HG03558 (cell line): ENCODE measurements at regions not wholly inside any gene's neighbourhood (a gene's known extent, or its start where the extent isn't known, plus 50 kb on each side); places are given as distances from the start of the nearest gene placed in this dataset.
"Not testable (repeated sequence)": the region's sequence is repeated elsewhere in the genome, so short reads cannot be mapped to it uniquely, and the experiment has no call there.

Source experiments
- ATAC-seq: cut with Tn5 transposase; IDR thresholded peaks from one replicate; pipeline ENCODE4 v1.9.1; 2021; ENCODE audit warnings: moderate number of reproducible peaks; ENCODE audit not compliant: unreplicated experiment; ENCODE audit errors: extremely low read depth

DNA sequence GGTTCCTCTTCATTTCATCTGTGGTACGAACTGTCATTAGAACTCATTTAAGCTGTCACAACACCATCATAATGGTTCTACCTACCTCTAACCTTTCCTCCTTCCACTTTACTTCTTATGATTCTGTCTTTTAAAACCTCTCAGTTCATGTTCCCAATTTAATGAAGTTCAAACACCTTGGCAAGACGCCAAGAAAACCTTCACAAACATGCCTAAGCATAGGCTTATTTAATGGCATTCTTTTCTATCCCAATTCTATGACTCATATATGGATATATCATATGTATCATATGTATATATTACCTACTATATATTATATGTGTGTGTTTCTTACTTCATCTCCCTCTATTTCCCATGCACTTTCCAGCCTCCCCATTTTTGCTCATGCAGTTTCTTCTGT, 283.4 kb upstream of the TBX18 start:
- no peak for ATAC-seq

DNA sequence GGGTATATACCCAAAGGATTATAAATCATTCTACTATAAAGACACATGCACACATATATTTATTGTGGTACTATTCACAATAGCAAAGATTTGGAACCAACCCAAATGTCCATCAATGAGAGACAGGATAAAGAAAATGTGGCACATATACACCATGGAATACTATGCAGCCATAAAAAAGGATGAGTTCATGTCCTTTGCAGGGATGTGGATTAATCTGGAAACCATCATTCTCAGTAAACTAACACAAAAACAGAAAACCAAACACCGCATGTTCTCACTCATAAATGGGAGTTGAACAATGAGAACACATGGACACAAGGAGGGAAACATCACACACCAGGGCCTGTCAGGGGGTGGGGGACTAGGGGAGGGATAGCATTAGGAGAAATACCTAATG, 281.4 kb upstream of the TBX18 start:
- ATAC-seq = not testable (repeated sequence)

DNA sequence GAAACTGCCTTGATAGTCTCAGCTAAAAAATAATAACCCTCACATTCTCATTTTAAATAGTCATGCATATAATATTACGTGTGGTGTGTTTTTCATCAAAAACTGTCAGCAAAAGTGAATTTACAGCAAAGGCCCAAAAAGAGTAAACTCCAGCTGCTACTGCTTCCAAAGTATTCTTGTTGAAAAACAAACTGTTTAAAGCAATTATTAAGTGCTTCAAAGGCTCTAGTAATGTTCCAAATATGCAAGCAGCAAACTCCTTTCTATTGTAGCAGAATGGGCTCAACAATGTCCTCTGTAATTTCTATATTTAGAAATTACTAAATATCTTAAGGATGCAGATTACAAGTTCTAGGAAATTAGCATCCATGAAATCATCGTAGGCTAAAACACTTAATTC, 280.0 kb upstream of the TBX18 start:
- ATAC-seq = no peak

DNA sequence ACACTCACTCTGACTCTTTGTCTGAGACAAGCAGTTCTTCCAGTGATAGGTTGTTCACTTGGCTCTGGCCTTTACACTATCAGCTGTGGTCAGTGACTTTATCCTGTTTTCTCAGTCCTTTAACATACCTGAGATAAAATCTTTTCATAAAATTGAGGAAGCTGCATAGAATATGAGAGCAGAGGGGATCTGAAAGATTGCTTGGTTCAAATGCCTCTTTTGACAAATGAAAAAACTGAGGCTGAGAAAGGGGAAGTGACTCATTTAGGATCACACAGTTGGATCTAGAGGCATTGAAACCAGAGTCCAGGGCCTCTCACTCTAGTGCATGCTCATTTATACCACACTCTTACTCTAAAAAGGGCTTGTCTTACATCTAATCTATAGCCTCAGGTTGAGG, 277.0 kb upstream of the TBX18 start:
- ATAC-seq = no peak

DNA sequence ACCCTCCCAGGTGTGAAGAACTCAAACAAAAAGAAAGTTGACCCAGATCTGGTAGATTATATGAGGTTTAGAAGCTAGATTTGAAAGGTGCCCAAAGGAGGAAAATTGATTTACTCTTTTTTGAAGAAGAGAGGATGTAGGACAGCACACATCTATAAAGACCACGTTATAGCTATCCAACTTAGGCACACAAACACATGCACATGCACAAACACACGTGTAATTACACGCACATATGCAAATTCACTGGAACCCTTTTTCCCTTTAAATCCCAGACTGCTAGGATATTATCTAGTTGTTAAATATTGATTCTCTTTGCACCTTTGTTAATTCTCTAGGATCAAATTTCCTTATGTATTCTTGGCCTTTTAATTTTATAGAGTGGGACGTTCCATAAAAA, 272.8 kb upstream of the TBX18 start:
- no peak for ATAC-seq

DNA sequence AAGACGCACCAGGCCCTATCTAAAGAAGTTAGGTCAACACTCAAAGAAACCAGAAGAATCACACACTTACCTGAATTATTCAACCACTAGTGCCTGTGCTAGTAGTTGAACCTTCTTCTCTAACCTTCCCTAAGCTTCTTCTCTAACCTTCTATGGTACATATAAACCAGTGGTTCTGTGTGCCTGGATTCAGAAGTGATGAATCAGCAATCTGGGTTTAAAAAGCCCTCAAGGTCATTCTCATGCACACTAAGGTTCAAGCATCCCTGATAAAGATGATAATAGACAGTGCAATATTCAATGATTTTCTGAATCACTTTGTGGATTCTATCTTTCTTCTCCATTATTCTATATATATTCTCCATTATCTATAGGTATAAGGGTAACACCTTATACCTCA, 271.4 kb upstream of the TBX18 start:
- no peak for ATAC-seq

DNA sequence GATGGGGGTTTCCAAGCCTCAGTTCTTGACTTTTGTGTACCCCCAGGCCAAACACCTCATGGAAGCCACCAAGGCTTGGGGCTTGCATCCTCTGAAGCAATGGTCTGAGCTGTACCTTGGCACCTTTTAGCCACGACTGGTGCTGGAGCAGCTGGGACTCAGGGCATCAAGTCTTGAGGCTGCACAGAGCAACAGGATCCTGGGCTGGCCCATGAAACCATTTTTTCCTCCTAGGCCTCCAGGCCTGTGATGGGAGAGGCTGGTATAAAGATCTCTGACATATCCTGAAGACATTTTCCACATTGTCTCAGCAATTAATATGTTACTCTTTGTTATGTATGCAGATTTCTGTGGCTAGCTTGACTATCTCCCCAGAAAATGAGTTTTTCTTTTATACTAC, 269.1 kb upstream of the TBX18 start:
- no peak for ATAC-seq

DNA sequence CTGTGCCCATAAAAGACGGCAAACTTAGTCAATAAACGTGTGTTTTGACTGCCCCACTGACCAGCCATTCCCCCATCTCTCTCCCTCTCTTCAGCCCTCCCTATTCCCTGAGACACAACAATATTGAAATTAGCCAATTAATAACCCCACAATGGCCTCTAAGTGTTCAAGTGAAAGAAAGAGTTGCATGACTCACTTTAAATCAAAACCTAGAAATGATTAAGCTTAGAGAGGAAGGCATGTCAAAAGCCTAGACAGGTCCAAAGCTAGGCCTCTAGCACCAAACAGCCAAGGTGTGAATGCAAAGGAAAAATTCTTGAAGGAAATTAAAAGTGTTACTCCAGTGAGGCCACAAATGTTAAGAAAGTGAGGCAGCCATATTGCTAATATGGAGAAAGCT, 261.6 kb upstream of the TBX18 start:
- ATAC-seq = no peak

DNA sequence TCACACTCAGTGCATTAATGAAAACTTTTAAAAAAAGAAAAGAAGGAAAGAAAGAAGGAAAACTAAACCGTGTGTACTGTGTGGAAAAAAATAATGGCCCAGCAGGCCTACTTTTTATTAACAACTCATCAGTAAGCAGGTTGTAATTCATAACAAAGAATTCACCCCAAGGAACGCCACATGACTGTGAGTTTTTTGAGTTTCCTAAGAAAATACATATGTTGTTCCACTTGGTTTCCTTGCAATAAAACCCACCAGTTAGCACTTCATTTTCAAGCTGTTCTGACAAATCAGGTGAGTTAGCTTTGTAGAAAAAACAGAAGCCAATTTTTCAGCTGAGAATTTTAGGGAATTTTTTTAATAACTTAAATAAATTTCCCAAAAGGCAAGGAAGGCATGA, 259.3 kb upstream of the TBX18 start:
- ATAC-seq = no peak

DNA sequence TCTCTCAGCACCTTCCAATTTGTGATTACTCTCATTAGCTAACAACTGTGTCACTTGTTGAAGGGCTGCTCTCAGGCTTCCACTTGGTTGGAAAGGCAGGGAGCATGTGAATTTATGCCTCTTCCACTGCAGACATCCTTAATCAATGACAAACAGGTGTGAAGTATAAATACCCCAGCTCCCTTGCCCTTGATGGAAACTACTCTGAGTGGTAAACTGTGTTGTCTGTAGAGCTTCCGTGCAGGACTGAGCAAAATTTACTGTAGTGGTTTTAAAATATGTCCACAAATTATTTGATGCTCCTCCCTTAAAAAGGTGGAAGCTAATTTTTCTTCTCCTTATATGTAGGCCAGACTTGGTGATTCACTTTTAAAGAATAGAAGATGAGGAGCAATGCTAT, 253.0 kb upstream of the TBX18 start:
- no peak for ATAC-seq

DNA sequence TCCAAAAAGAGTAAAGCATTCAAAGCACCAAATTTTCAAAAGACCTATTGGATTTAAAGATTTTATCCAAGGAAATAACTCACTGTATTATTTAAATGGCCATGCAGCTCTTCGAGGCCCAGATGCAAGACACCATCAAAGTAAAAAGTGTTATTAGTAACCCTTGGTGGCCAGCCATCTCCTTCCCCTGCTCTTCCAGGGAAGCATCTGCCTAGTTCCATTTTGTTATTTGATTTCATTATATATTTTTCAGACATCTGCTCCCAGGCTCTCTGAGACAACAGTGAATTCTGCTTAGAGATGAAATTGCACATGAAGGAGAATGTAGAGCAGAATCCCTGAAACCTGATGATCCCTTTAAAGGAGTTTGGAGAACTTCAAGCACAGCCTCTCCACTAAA, 252.3 kb upstream of the TBX18 start:
- ATAC-seq = no peak

DNA sequence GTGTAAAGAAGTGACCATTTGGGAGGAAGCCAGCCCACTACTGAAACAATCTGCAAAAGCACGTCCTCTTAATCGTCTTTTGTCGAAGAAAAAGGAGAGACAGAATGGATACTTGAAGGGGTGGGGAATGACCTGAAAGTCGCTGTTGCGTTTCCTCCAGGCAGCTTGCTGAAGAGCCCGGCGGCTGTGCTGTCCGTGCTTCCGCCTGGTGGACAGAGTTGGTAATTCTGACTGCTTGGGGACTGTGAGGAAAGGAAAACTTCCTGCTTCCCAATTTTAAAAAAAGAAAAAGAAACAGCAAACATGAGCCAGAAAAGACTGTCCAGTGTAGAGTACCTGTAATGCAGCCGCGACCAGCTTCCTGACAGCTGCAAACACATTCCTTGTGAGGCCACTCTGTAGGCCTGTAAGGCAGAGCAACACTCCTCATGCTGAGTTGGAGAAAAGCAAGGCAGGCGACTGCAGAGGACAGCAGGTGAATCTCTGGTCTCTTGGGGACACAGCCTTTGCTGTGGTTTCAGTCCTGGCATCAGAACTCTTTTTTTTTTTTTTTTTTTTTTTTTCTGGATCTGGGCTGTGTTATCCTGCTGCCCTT, 251.1 kb upstream of the TBX18 start:
- ATAC-seq = peak; percentile 51

DNA sequence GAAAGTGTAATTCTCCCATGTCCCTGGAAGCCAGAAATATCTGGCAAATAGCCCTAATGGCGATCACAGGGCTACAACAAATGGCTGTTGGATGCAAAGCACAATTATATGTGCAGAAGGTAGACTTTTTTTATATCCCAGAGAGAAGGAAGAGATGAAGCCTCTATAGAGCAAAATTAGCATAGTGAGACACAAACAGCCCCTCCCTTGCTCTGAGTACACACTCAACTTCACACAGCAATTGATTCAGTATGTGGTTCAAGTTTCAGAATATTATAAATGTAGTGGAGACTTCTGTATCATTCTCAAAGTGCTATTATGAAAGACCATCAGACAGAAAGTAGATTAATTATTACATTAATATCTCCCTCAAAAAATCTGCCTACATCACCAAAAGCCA, 246.5 kb upstream of the TBX18 start:
- ATAC-seq = no peak

DNA sequence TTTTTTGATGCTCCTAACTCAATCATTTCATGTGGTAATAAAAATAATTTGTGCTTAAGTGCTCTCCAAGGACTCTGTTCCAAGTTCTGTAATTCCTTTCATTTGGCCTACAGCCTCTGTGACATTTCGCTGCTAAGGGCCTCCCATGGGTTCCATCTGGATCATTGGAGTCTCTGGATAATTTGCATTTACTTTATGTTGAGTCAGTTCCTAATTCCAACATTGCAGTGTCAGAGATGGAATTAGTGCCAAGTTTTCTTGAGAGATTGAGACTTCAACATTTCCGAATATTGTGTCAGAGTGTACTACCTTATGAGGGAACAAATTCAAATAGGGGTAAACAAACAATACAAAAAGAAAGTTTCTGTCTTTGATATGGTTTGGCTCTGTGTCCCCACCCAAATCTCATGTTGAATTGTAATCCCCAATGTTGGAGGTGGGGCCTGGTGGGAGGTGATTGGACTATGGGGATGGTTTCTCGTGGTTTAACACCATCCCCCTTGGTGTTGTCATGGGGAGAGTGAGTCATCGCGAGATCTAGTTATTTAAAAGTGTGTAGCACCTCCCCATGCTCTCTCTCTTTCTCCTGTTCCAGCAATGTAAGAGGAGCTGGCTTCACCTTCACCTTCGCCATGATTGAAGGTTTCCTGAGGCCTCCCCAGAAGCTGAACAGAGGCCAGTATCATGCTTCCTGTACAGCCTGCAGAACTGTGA, 244.1 kb upstream of the TBX18 start:
- no peak for ATAC-seq

DNA sequence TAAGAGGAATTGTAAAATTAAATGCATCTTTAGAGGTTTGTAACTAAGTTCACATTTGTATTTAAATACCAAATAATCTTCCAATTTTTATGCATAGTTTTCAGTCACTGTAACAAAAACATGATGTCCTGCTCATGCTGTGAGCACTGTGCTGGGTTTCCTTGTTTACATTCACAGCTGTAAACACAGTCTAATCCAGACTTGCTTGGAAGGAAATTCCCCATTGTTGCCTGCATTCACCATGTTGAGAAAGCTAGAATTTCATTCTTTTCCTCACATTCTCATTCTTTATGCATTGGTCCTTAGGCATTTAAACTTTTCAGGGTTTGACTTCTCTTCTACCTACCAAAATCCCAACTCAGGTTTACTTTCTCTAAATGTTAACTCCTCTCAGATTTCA, 242.0 kb upstream of the TBX18 start:
- no peak for ATAC-seq

DNA sequence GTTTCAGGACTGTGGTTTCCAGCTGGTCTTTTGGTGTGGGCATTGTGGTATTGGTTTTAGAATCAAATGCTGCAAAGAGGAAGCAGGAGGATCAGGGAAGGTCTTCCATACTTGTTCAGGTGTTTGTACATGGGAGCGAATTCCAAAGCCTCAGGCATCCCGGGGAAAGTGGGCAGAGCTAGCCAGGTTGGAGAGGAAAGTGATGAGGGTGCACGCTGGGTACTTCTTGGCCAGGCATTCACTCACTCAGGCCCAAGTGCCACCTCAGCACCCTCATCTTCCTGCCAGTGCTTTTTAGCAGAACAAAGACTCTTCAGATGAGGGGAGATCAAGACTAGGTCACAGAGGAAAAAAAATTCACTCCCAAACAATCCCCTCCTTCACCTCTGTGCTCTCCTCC, 241.1 kb upstream of the TBX18 start:
- ATAC-seq = no peak

DNA sequence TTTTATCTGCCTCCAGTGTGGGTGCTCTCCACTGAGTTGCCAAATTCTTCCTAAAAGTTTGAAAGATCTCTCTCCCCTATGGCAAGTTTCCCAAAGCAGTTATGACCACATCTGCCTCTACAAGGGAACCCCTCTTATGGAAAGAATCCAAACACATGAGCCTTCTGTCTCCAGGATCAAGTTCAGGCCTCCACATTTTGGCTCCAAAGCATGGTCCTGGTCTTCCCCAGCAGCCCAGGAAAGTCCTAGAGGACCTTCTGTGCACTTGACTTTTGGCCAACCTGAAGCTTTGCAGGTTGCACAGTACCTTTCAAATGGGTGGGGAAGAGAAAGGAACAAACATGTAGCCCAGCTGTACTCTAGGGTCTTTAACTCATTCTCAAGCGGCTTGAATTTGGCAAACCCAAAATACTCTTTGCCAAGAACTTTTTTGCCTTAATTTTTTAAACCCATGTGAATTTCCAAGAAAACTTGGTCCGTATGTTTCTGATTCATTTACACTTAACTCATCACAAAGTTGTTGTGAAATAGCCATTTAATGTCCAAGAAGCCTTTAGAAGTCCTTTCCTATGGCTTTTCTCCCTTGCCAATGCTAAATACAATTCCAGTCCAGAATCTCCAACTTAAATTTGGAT, 240.1 kb upstream of the TBX18 start:
- no peak for ATAC-seq

DNA sequence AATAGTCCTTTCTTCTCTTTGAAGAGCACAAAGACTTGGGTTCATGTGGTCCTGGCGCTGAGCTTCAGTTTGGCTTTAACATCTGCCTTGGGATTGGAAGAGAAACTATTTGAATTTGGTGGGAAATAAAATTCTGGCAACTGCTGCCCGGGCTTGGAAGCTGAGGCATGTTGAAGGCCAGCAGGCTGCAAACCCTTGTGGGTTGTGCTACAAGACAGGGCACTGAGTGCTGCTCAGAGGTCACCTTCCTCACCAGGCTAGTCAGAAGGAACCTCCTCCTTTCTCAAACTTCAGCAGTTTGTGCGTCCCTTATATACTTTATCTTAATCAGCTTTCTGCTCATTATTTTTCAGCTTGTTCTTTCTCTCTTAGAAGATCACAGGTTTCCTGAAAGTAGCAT, 238.4 kb upstream of the TBX18 start:
- no peak for ATAC-seq

DNA sequence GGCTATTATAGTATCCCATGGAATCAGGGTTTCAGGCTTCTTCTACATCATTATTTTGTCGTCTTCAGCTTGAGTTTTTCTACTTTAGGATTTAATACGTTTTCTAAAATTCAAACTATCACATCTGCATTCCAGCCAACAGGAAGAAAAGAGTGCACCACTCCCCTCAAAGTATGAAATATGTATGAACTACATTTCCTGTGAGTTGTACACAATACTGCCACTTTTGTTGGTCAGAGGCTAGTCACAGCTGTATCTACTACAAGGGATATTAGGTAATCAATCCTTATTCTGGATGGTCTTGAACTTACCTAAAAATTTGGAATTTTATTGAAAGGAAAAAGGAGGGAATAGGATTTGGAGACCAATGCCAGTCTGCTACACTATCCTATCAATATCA, 235.6 kb upstream of the TBX18 start:
- ATAC-seq = no peak

DNA sequence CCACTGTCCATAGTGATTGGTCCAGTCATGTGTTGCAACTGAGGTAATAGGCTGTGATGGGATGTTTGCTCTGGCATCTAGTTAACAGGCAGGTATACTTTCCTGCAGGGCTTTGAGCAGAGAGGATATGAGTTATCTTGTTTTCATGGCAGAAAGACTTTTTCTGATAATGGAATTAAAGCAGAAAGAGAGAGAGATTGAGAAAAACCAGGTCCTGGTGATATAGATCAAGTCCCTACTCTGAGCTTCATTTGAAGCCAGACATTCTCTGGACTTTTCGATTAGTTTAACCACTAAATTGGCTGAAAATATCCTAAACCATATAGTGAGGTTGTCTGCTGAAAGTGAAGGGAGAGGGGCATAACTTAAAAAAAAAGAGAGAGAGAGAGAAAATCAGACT, 233.8 kb upstream of the TBX18 start:
- ATAC-seq = no peak

DNA sequence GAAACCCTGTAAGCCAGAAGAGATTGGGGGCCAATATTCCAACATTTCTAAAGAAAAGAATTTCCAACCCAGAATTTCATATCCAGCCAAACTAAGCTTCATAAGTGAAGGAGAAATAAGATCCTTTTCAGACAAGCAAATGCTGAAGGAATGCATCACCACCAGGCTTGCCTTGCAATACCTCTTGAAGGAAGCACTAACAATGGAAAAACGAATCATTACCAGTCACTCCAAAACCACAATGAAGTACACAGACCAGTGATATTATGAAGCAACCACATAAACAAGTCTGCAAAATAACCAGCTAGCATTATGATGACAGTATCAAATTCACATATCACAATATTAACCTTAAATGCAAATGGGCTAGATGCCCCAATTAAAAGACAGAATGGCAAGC, 224.4 kb upstream of the TBX18 start:
- ATAC-seq = not testable (repeated sequence)

DNA sequence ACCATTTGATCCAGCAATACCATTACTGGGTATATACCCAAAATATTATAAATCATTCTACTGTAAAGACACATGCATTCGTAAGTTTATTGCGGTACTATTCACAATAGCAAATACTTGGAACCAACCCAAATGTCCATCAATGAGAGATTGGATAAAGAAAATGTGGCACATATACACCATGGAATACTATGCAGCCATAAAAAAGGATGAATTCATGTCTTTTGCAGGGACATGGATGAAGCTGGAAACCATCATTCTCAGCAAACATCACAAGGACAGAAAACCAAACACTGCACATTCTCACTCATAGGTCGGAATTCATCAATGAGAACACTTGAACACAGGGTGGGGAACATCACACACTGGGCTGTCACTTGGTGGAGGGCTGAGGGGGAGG, 221.1 kb upstream of the TBX18 start:
- not testable (repeated sequence) for ATAC-seq
